ENCODE measurements at regions not wholly inside any gene's neighbourhood (a gene's known extent, or its start where the extent isn't known, plus 50 kb on each side); places are given as distances from the start of the nearest gene placed in this dataset.

- ATAC-seq (ENCODE audit: poor library complexity) = no peak
- CTCF ChIA-PET = no interaction called here
- H3K27ac Mint-ChIP-seq = no peak overlapping the region
These were observed 322.1 kb upstream of the RGS6 start for GRCh38 chr14:71610149-71610548.

GRCh38 chr14:71610797-71611196 is 321.4 kb upstream of the RGS6 start:
- Mint-ChIP-seq H3K4me3 (no peak overlapping the region), H3K9me3 (no peaks in the 10 kb centered on the region), H3K27me3 (no peaks in the 10 kb centered on the region), H3K36me3 (ENCODE audit: low read depth) (peaks cover 6% of the 10 kb centered on the region), H3K27ac (no peak overlapping the region), H3K4me1 (ENCODE audit: low read depth) (peaks cover 29% of the 10 kb centered on the region)
- H3K27ac ChIP-seq (ENCODE audit: low read depth in 1 of 2, low read length in 2 of 2) = no peak overlapping the region
- peaks cover 0 to 5% of the 10 kb centered on the region in 2 experiments for H3K9me3 ChIP-seq (ENCODE audit: control insufficient read depth in 1 of 2, insufficient read depth in 1 of 2, low read length in 2 of 2)
- no peak for TF ChIP-seq CTCF (IDR thresholded peaks at IDR 0.05)
- H3K4me3 ChIP-seq (ENCODE audit: low read length) = no peak overlapping the region
- POLR2A ChIA-PET = no interaction called here
- no peaks in the 10 kb centered on the region for H3K27me3 ChIP-seq (ENCODE audit: control insufficient read depth in 1 of 2, insufficient read depth in 2 of 2, low read length in 2 of 2)
- intact Hi-C loops (cut with DNase I, micrococcal nuclease) = no loop called here
- DNase-seq (no peak), ATAC-seq (ENCODE audit: poor library complexity) (no peak)
- peaks cover 7% of the 10 kb centered on the region for H3K4me1 ChIP-seq (ENCODE audit: insufficient read depth, low read length)
- CTCF ChIA-PET = no interaction called here
- H3K36me3 ChIP-seq (ENCODE audit: insufficient read depth, low read length) = no peaks in the 10 kb centered on the region

More at GRCh38 chr14:71610149-71610548, 322.1 kb upstream of the RGS6 start:
- Mint-ChIP-seq H3K4me1 (ENCODE audit: low read depth) (peaks cover 35% of the 10 kb centered on the region), H3K9me3 (peaks cover 2% of the 10 kb centered on the region), H3K36me3 (ENCODE audit: low read depth) (peaks cover 8% of the 10 kb centered on the region), H3K27me3 (no peaks in the 10 kb centered on the region), H3K4me3 (no peak overlapping the region)
- Histone ChIP-seq H3K4me3 (ENCODE audit: low read length) (no peak overlapping the region), H3K9me3 (ENCODE audit: control insufficient read depth in 1 of 2, insufficient read depth in 1 of 2, low read length in 2 of 2) (peaks cover 0 to 9% of the 10 kb centered on the region in 2 experiments), H3K27me3 (ENCODE audit: control insufficient read depth in 1 of 2, insufficient read depth in 2 of 2, low read length in 2 of 2) (no peaks in the 10 kb centered on the region), H3K4me1 (ENCODE audit: insufficient read depth, low read length) (peaks cover 10% of the 10 kb centered on the region), H3K27ac (ENCODE audit: low read depth in 1 of 2, low read length in 2 of 2) (no peak overlapping the region), H3K36me3 (ENCODE audit: insufficient read depth, low read length) (no peaks in the 10 kb centered on the region)
- intact Hi-C loops (cut with DNase I, micrococcal nuclease) = no loop called here
- no peak for DNase-seq
- TF ChIP-seq CTCF (IDR thresholded peaks at IDR 0.05) = no peak
- POLR2A ChIA-PET = no interaction called here

GRCh38 chr14:71613168-71613567 is 319.1 kb upstream of the RGS6 start:
- Histone ChIP-seq H3K27me3 (ENCODE audit: control insufficient read depth in 1 of 2, insufficient read depth in 2 of 2, low read length in 2 of 2) (no peaks in the 10 kb centered on the region), H3K4me1 (ENCODE audit: insufficient read depth, low read length) (no peaks in the 10 kb centered on the region), H3K36me3 (ENCODE audit: insufficient read depth, low read length) (no peaks in the 10 kb centered on the region), H3K27ac (ENCODE audit: low read depth in 1 of 2, low read length in 2 of 2) (no peak overlapping the region), H3K9me3 (ENCODE audit: control insufficient read depth in 1 of 2, insufficient read depth in 1 of 2, low read length in 2 of 2) (no peaks in the 10 kb centered on the region), H3K4me3 (ENCODE audit: low read length) (no peak overlapping the region)
- Mint-ChIP-seq H3K27me3 (no peaks in the 10 kb centered on the region), H3K36me3 (ENCODE audit: low read depth) (peaks cover 8% of the 10 kb centered on the region), H3K9me3 (no peaks in the 10 kb centered on the region), H3K4me1 (ENCODE audit: low read depth) (peaks cover 5% of the 10 kb centered on the region), H3K27ac (no peak overlapping the region), H3K4me3 (no peak overlapping the region)
- no peak for ATAC-seq (ENCODE audit: poor library complexity)
- intact Hi-C loops (cut with DNase I, micrococcal nuclease) = no loop called here
- TF ChIP-seq CTCF (IDR thresholded peaks at IDR 0.05) = no peak
- no peak for DNase-seq
- ChIA-PET CTCF (no interaction called here), POLR2A (interaction anchor here (1.1 kb wide), 1 partner anchor 19 kb away, joined by 3 read pairs; no protein-coding TSS in a partner anchor)
